NT2/D1 (cell line): ENCODE measurements at regions not wholly inside any gene's neighbourhood (a gene's known extent, or its start where the extent isn't known, plus 50 kb on each side); places are given as distances from the start of the nearest gene placed in this dataset.

Experiments used
- SUZ12 ChIP-seq: IDR thresholded peaks from 2 replicates; pipeline ENCODE4 v1.6.1; 2011; ENCODE audit not compliant: insufficient read length, insufficient read depth; ENCODE audit errors: extremely low read depth
- ZNF274 ChIP-seq: IDR thresholded peaks from 2 replicates; pipeline ENCODE4 v1.6.1; 2011; ENCODE audit warnings: mild to moderate bottlenecking, low read depth, low read length

GRCh38 chrX:47313056-47313455 is 57.3 kb upstream of the ZNF157 start:
- TF ChIP-seq ZNF274: no peak
- TF ChIP-seq SUZ12: no peak
